HEK293 (cell line): ENCODE measurements at regions not wholly inside any gene's neighbourhood (a gene's known extent, or its start where the extent isn't known, plus 50 kb on each side); places are given as distances from the start of the nearest gene placed in this dataset.

Experiments
- CTCF ChIA-PET: fragments of 350-600 bp; formaldehyde crosslinking; extraction: SDS; loops from one replicate; lab custom pipeline; 2021; ENCODE audit warnings: antibody characterized with exemption; lab: Yijun Ruan, JAX
- POLR2A ChIA-PET: fragments of 300-600 bp; formaldehyde crosslinking; extraction: SDS; loops from one replicate; lab custom pipeline; 2020; ENCODE audit warnings: antibody characterized with exemption, inconsistent platforms; lab: Yijun Ruan, JAX
- H3K27ac ChIP-seq: fragments of 200-500 bp; sonication (Bioruptor generic); 2 replicates; pipeline ENCODE4 v1.5.1; 2014; ENCODE audit warnings: low read depth, low read length, control low read depth, inconsistent platforms; ENCODE audit errors: extremely low read depth
- H3K36me3 ChIP-seq, 2 experiments: fragments of 200-500 bp in 1 of 2; sonication (Bioruptor generic) in 1 of 2; 1 replicate in 1 of 2; 2 replicates in 1 of 2; pipeline ENCODE4 v1.5.1; 2014 to 2017; ENCODE audit warnings: inconsistent platforms in 2 of 2, low read length in 2 of 2; ENCODE audit not compliant: control insufficient read depth in 2 of 2, insufficient read depth in 1 of 2
- H3K4me1 ChIP-seq: fragments of 200-500 bp; sonication (Bioruptor generic); 2 replicates; pipeline ENCODE4 v1.5.1; 2014; ENCODE audit warnings: mild to moderate bottlenecking, low read length, inconsistent platforms; ENCODE audit not compliant: control insufficient read depth, insufficient read depth
- H3K4me3 ChIP-seq: 2 replicates; pipeline ENCODE4 v1.5.1; 2011; ENCODE audit warnings: low read depth, mild to moderate bottlenecking, control low read depth, low read length, moderate library complexity
- H3K9me3 ChIP-seq: fragments of 200-500 bp; sonication (Bioruptor generic); 2 replicates; pipeline ENCODE4 v1.5.1; 2014; ENCODE audit warnings: low read depth, low read length, inconsistent platforms; ENCODE audit not compliant: control insufficient read depth, insufficient read depth
- BCL6B ChIP-seq: fragments of 450-650 bp; formaldehyde crosslinking; IDR thresholded peaks from 2 replicates; pipeline ENCODE4 v1.5.1; 2017; ENCODE audit warnings: missing biosample characterization, missing genetic modification characterization
- INSM2 ChIP-seq: fragments of 450-650 bp; formaldehyde crosslinking; IDR thresholded peaks from 2 replicates; pipeline ENCODE4 v1.5.1; 2016; ENCODE audit warnings: missing biosample characterization, missing genetic modification characterization
- KLF1 ChIP-seq: fragments of 450-650 bp; formaldehyde crosslinking; IDR thresholded peaks from 2 replicates; pipeline ENCODE4 v1.5.1; 2016; ENCODE audit warnings: missing biosample characterization, missing genetic modification characterization
- ZFHX2 ChIP-seq: fragments of 450-650 bp; formaldehyde crosslinking; conservative IDR thresholded peaks from 2 replicates; pipeline ENCODE4 v1.5.1; 2016; ENCODE audit warnings: missing biosample characterization, missing genetic modification characterization
- ZFP3 ChIP-seq: fragments of 450-650 bp; formaldehyde crosslinking; IDR thresholded peaks from 2 replicates; pipeline ENCODE4 v1.5.1; 2016; ENCODE audit warnings: low read depth, missing biosample characterization, missing genetic modification characterization
- ZNF10 ChIP-seq: fragments of 450-650 bp; formaldehyde crosslinking; IDR thresholded peaks from 2 replicates; pipeline ENCODE4 v1.5.1; 2017; ENCODE audit warnings: missing biosample characterization, missing genetic modification characterization
- ZNF148 ChIP-seq: fragments of 450-650 bp; formaldehyde crosslinking; IDR thresholded peaks from 2 replicates; pipeline ENCODE4 v1.5.0; 2017; ENCODE audit warnings: missing biosample characterization, missing genetic modification characterization, borderline replicate concordance
- ZNF157 ChIP-seq: fragments of 450-650 bp; formaldehyde crosslinking; IDR thresholded peaks from 2 replicates; pipeline ENCODE4 v1.5.1; 2016; ENCODE audit warnings: missing biosample characterization, missing genetic modification characterization
- ZNF174 ChIP-seq: fragments of 450-650 bp; formaldehyde crosslinking; IDR thresholded peaks from 2 replicates; pipeline ENCODE4 v1.5.0; 2017; ENCODE audit warnings: missing biosample characterization, mild to moderate bottlenecking, missing genetic modification characterization
- ZNF24 ChIP-seq: fragments of 450-650 bp; formaldehyde crosslinking; IDR thresholded peaks from 2 replicates; pipeline ENCODE4 v1.5.1; 2016; ENCODE audit warnings: missing biosample characterization, missing genetic modification characterization
- ZNF274 ChIP-seq, 2 experiments: fragments of 200-500 bp in 1 of 2; fragments of 450-650 bp in 1 of 2; sonication (Bioruptor generic) in 1 of 2; formaldehyde crosslinking in 1 of 2; IDR thresholded peaks; 2 replicates each; pipeline versions ENCODE4 v1.5.1 to v1.6.1; 2014 to 2016; ENCODE audit warnings: borderline replicate concordance in 1 of 2, inconsistent platforms in 1 of 2, low read length in 1 of 2, missing biosample characterization in 1 of 2, missing genetic modification characterization in 1 of 2
- ZNF341 ChIP-seq: fragments of 450-650 bp; formaldehyde crosslinking; IDR thresholded peaks from 2 replicates; pipeline ENCODE4; 2016; ENCODE audit warnings: low read depth, missing biosample characterization, missing genetic modification characterization
- ZNF350 ChIP-seq: fragments of 450-650 bp; formaldehyde crosslinking; IDR thresholded peaks from 2 replicates; pipeline ENCODE4 v1.5.0; 2017; ENCODE audit warnings: missing biosample characterization, mild to moderate bottlenecking, missing genetic modification characterization
- ZNF37A ChIP-seq: fragments of 450-650 bp; IDR thresholded peaks from 2 replicates; pipeline ENCODE4 v1.5.1; 2018; ENCODE audit warnings: missing biosample characterization, missing genetic modification characterization
- ZNF404 ChIP-seq: fragments of 450-650 bp; formaldehyde crosslinking; IDR thresholded peaks from 2 replicates; pipeline ENCODE4 v1.5.1; 2017; ENCODE audit warnings: missing biosample characterization, missing genetic modification characterization
- ZNF416 ChIP-seq: fragments of 450-650 bp; formaldehyde crosslinking; IDR thresholded peaks from 2 replicates; pipeline ENCODE4 v1.5.1; 2016; ENCODE audit warnings: missing biosample characterization, missing genetic modification characterization
- ZNF544 ChIP-seq: fragments of 450-650 bp; formaldehyde crosslinking; IDR thresholded peaks from 2 replicates; pipeline ENCODE4 v1.5.0; 2017; ENCODE audit warnings: missing biosample characterization, missing genetic modification characterization
- ZNF560 ChIP-seq: fragments of 450-650 bp; formaldehyde crosslinking; IDR thresholded peaks from 2 replicates; pipeline ENCODE4 v1.5.1; 2017; ENCODE audit warnings: missing biosample characterization, missing genetic modification characterization, borderline replicate concordance
- ZNF585B ChIP-seq: fragments of 450-650 bp; formaldehyde crosslinking; IDR thresholded peaks from 2 replicates; pipeline ENCODE4 v1.5.1; 2016; ENCODE audit warnings: missing biosample characterization, missing genetic modification characterization
- ZNF626 ChIP-seq: fragments of 450-650 bp; sonication (Bioruptor Pico); formaldehyde crosslinking; IDR thresholded peaks from 2 replicates; pipeline ENCODE4 v1.5.1; 2018; ENCODE audit warnings: missing biosample characterization, missing genetic modification characterization, inconsistent platforms
- ZNF747 ChIP-seq: fragments of 450-650 bp; formaldehyde crosslinking; IDR thresholded peaks from 2 replicates; pipeline ENCODE4 v1.5.1; 2016; ENCODE audit warnings: missing biosample characterization, missing genetic modification characterization
- ZNF768 ChIP-seq: fragments of 450-650 bp; formaldehyde crosslinking; IDR thresholded peaks from 2 replicates; pipeline ENCODE4 v1.5.1; 2018; ENCODE audit warnings: missing biosample characterization, mild to moderate bottlenecking, missing genetic modification characterization

GRCh38 chr1:232695621-232696385 is 65.9 kb upstream of the SIPA1L2 start:
- TF ChIP-seq ZNF747 (tag by site-specific recombination) (no peak), ZNF350 (tag by site-specific recombination) (0 out of 2 replicates have a peak, but pooled peaks have one; percentile 12), ZNF626 (tag by site-specific recombination) (no peak), ZNF10 (tag by site-specific recombination) (no peak), ZFHX2 (tag by site-specific recombination) (no peak), ZNF416 (tag by site-specific recombination) (no peak), BCL6B (tag by site-specific recombination) (no peak), ZNF560 (no peak)
- H3K4me1 ChIP-seq: no peaks in the 10 kb centered on the region
- H3K27ac ChIP-seq: no peak overlapping the region
- ChIA-PET CTCF (interaction anchor here (1.0 to 1.1 kb wide), 2 partner anchors 12 to 20 kb away, joined by 3 read pairs; no protein-coding TSS in a partner anchor), POLR2A (interaction anchor here (0.5 kb wide), 1 partner anchor 23 kb away, joined by 4 read pairs; no protein-coding TSS in a partner anchor)
- H3K36me3 ChIP-seq: no peaks in the 10 kb centered on the region
- no peak overlapping the region for H3K4me3 ChIP-seq
- no peaks in the 10 kb centered on the region for H3K9me3 ChIP-seq

- CTCF ChIA-PET: interaction anchor here (0.9 kb wide), 1 partner anchor 11 kb away, joined by 3 read pairs; no protein-coding TSS in a partner anchor
- no peaks in the 10 kb centered on the region for H3K36me3 ChIP-seq
- no peak overlapping the region for H3K27ac ChIP-seq
- no peak overlapping the region for H3K4me3 ChIP-seq
- TF ChIP-seq ZNF274 (IDR thresholded peaks at IDR 0.05; ENCODE audit: low read length) (no peak), ZNF274 (tag by site-specific recombination; IDR thresholded peaks at IDR 0.05; ENCODE audit: borderline replicate concordance) (no peak), ZNF768 (no peak), ZFP3 (tag by site-specific recombination) (no peak), ZNF544 (tag by site-specific recombination) (no peak)
- POLR2A ChIA-PET: no interaction called here
- no peaks in the 10 kb centered on the region for H3K9me3 ChIP-seq
- no peaks in the 10 kb centered on the region for H3K4me1 ChIP-seq
Observed at GRCh38 chr1:232696466-232696865, 66.5 kb upstream of the SIPA1L2 start.

- H3K27ac ChIP-seq: no peak overlapping the region
- H3K9me3 ChIP-seq: no peaks in the 10 kb centered on the region
- H3K4me3 ChIP-seq: no peak overlapping the region
- peak; percentile 94 for TF ChIP-seq KLF1 (tag by site-specific recombination)
- no peak for TF ChIP-seq ZNF174
- no peaks in the 10 kb centered on the region for H3K4me1 ChIP-seq
- ChIA-PET CTCF (interaction anchor here (0.8 to 1.0 kb wide), 4 partner anchors 11 to 237 kb away, joined by 3 to 4 read pairs (median 4); no protein-coding TSS in a partner anchor), POLR2A (no interaction called here)
- H3K36me3 ChIP-seq: no peaks in the 10 kb centered on the region
Observed at GRCh38 chr1:232697187-232697822, 67.4 kb upstream of the SIPA1L2 start.

- Histone ChIP-seq H3K4me3 (no peak overlapping the region), H3K9me3 (no peaks in the 10 kb centered on the region), H3K36me3 (no peaks in the 10 kb centered on the region), H3K27ac (no peak overlapping the region), H3K4me1 (peaks cover 4% of the 10 kb centered on the region)
- CTCF ChIA-PET: interaction anchor here (0.7 kb wide), 1 partner anchor 23 kb away, joined by 3 read pairs; no protein-coding TSS in a partner anchor
- POLR2A ChIA-PET: no interaction called here
- no peak for TF ChIP-seq ZNF341 (tag by site-specific recombination)
- no peak for TF ChIP-seq ZNF157 (tag by site-specific recombination)
- no peak for TF ChIP-seq ZNF148 (tag by site-specific recombination)
- TF ChIP-seq ZNF24: no peak
- no peak for TF ChIP-seq ZNF585B (tag by site-specific recombination)
- TF ChIP-seq ZNF404: no peak
- TF ChIP-seq ZNF37A (tag by site-specific recombination): no peak
- TF ChIP-seq INSM2 (tag by site-specific recombination): no peak
Observed at GRCh38 chr1:232699814-232700213, 69.9 kb upstream of the SIPA1L2 start.
